GM06990 (cell line): ENCODE measurements at regions not wholly inside any gene's neighbourhood (a gene's known extent, or its start where the extent isn't known, plus 50 kb on each side); places are given as distances from the start of the nearest gene placed in this dataset.

Source experiments
- DNase-seq: peaks from one replicate; pipeline ENCODE4 v3.0.0-alpha.2; 2011; ENCODE audit not compliant: insufficient read length; ENCODE audit errors: extremely low read depth
- H3K27me3 ChIP-seq: replicated peaks from 2 replicates; pipeline ENCODE4 v1.6.0; 2011; ENCODE audit warnings: low read length; ENCODE audit not compliant: control insufficient read depth, insufficient read depth
- H3K36me3 ChIP-seq: 2 replicates; pipeline ENCODE4 v1.5.1; 2011; ENCODE audit warnings: low read length; ENCODE audit not compliant: control insufficient read depth, insufficient read depth
- H3K4me3 ChIP-seq: replicated peaks from 2 replicates; pipeline ENCODE4 v1.5.1; 2011; ENCODE audit warnings: low read depth, mild to moderate bottlenecking, control low read depth, low read length
- CTCF ChIP-seq: IDR thresholded peaks from 2 replicates; pipeline ENCODE4 v1.5.1; 2011; ENCODE audit warnings: low read length, control low read depth, mild to moderate bottlenecking, inconsistent platforms; ENCODE audit not compliant: insufficient read depth, poor library complexity, severe bottlenecking

GRCh38 chr4:123904882-123905281 lies 508.3 kb downstream of the SPRY1 start:
- DNase-seq: no peak
- H3K36me3 ChIP-seq: no peaks in the 10 kb centered on the region
- H3K27me3 ChIP-seq: no peaks in the 10 kb centered on the region
- H3K4me3 ChIP-seq: no peak overlapping the region
- no peak for TF ChIP-seq CTCF

GRCh38 chr4:123913598-123913997 lies 517.0 kb downstream of the SPRY1 start:
- DNase-seq: no peak
- TF ChIP-seq CTCF: no peak
- H3K27me3 ChIP-seq: no peaks in the 10 kb centered on the region
- no peaks in the 10 kb centered on the region for H3K36me3 ChIP-seq
- no peak overlapping the region for H3K4me3 ChIP-seq

- no peak overlapping the region for H3K4me3 ChIP-seq
- no peaks in the 10 kb centered on the region for H3K36me3 ChIP-seq
- no peak for DNase-seq
- H3K27me3 ChIP-seq: no peaks in the 10 kb centered on the region
- no peak for TF ChIP-seq CTCF
Observed at GRCh38 chr4:123916821-123917220, 520.2 kb downstream of the SPRY1 start.

GRCh38 chr4:123919576-123920098 lies 523.0 kb downstream of the SPRY1 start:
- Histone ChIP-seq H3K36me3 (no peaks in the 10 kb centered on the region), H3K27me3 (no peaks in the 10 kb centered on the region), H3K4me3 (no peak overlapping the region)
- DNase-seq: no peak
- TF ChIP-seq CTCF: no peak

GRCh38 chr4:123921339-123921738 lies 524.7 kb downstream of the SPRY1 start:
- no peak for DNase-seq
- TF ChIP-seq CTCF: no peak
- no peaks in the 10 kb centered on the region for H3K36me3 ChIP-seq
- H3K27me3 ChIP-seq: no peaks in the 10 kb centered on the region
- H3K4me3 ChIP-seq: no peak overlapping the region

GRCh38 chr4:123922847-123923246 lies 526.3 kb downstream of the SPRY1 start:
- DNase-seq: no peak
- Histone ChIP-seq H3K27me3 (no peaks in the 10 kb centered on the region), H3K4me3 (no peak overlapping the region), H3K36me3 (no peaks in the 10 kb centered on the region)
- TF ChIP-seq CTCF: no peak
